Karpas-422 (cell line): ENCODE measurements at regions not wholly inside any gene's neighbourhood (a gene's known extent, or its start where the extent isn't known, plus 50 kb on each side); places are given as distances from the start of the nearest gene placed in this dataset.

ENCODE experiments used
- DNase-seq: peaks from one replicate; pipeline ENCODE4 v3.0.0-alpha.2; 2015
- H2AFZ ChIP-seq: fragments of 200-600 bp; sonication (generic); 2 replicates; pipeline ENCODE4 v1.6.1; 2014; ENCODE audit warnings: antibody characterized with exemption, low read length, mixed read lengths
- H3K27ac ChIP-seq: fragments of 200-600 bp; sonication (generic); 2 replicates; pipeline ENCODE4 v1.5.1; 2014; ENCODE audit warnings: mild to moderate bottlenecking, low read length, moderate library complexity
- H3K27me3 ChIP-seq: fragments of 200-600 bp; sonication (generic); 2 replicates; pipeline ENCODE4 v1.6.1; 2014; ENCODE audit warnings: low read length, mixed read lengths
- H3K36me3 ChIP-seq: fragments of 200-600 bp; sonication (generic); 2 replicates; pipeline ENCODE4 v1.6.1; 2014; ENCODE audit warnings: low read length, mixed read lengths; ENCODE audit not compliant: insufficient read depth
- H3K4me1 ChIP-seq: fragments of 200-600 bp; sonication (generic); 2 replicates; pipeline ENCODE4 v1.6.1; 2014; ENCODE audit warnings: mild to moderate bottlenecking, low read length, mixed read lengths
- H3K4me2 ChIP-seq: fragments of 200-600 bp; sonication (generic); 2 replicates; pipeline ENCODE4 v1.6.1; 2014; ENCODE audit warnings: low read length, low read depth, mild to moderate bottlenecking; ENCODE audit not compliant: poor library complexity, severe bottlenecking
- H3K4me3 ChIP-seq: fragments of 200-600 bp; sonication (generic); 2 replicates; pipeline ENCODE4 v1.5.1; 2014; ENCODE audit warnings: mild to moderate bottlenecking, antibody characterized with exemption, low read length, mixed read lengths
- H3K79me2 ChIP-seq: fragments of 200-600 bp; sonication (generic); 2 replicates; pipeline ENCODE4 v1.6.1; 2014; ENCODE audit warnings: mild to moderate bottlenecking, low read length, mixed read lengths
- H3K9ac ChIP-seq: fragments of 200-600 bp; sonication (generic); 2 replicates; pipeline ENCODE4 v1.6.0; 2014; ENCODE audit warnings: low read length
- H3K9me2 ChIP-seq: fragments of 200-600 bp; sonication (generic), shearing (Covaris generic); replicated peaks from 2 replicates; pipeline ENCODE4 v1.6.0; 2014; ENCODE audit warnings: mild to moderate bottlenecking, low read length, moderate library complexity; ENCODE audit not compliant: insufficient read depth
- H3K9me3 ChIP-seq: fragments of 300-700, 200-600 bp; sonication (generic); 2 replicates; pipeline ENCODE4 v1.6.1; 2014; ENCODE audit warnings: low read length, mixed read lengths
- H4K20me1 ChIP-seq: fragments of 200-600 bp; sonication (generic); 2 replicates; pipeline ENCODE4 v1.6.1; 2014; ENCODE audit warnings: mild to moderate bottlenecking, antibody characterized with exemption, low read length, low read depth; ENCODE audit not compliant: insufficient read depth

DNA sequence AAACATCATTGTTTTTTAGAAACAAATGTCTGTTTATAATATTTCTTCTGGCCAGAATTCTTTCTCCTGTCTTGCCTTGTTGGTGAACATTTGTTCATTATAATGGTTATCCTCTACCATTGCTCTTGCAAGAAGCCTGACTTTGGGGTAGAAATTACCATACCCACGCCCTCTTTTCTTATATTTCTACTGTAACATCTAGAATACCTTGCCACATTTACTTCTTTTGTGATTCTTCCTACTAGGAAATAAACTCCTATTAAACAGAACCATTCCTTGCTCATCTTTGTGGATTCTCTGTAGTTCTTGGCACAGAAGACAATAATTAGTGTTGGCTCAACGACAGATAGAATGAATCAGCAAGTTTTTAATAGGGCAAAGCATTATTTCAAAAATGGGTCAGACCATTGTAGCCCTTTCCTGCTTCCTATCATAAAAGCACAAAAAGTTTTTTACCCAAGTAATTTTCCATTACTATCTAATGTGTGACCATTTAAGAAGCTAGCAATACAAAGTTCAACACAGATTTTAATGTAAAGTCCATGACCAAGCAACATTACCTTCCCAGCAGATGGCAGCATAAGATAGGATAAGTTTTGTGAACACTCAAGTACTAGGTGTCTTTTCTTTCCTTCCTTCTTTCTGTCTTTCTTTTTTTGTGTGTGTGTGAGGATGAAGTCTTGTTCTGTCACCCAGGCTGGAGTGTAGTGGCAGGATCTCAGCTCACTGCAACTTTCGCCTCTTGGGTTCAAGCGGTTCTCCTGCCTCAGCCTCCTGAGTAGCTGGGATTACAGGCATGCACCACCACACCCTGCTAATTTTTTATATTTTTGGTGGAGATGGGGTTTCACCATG, 270.4 kb downstream of the HGF start:
- no peaks in the 10 kb centered on the region for H3K9me2 ChIP-seq
- H3K4me3 ChIP-seq: no peak overlapping the region
- H3K79me2 ChIP-seq: no peaks in the 10 kb centered on the region
- no peak overlapping the region for H2AFZ ChIP-seq
- no peak overlapping the region for H3K27ac ChIP-seq
- H4K20me1 ChIP-seq: no peaks in the 10 kb centered on the region
- H3K4me1 ChIP-seq: no peaks in the 10 kb centered on the region
- no peaks in the 10 kb centered on the region for H3K9me3 ChIP-seq
- H3K9ac ChIP-seq: no peak overlapping the region
- H3K36me3 ChIP-seq: no peaks in the 10 kb centered on the region
- no peak overlapping the region for H3K4me2 ChIP-seq
- H3K27me3 ChIP-seq: no peaks in the 10 kb centered on the region
- peak; percentile 81 for DNase-seq

DNA sequence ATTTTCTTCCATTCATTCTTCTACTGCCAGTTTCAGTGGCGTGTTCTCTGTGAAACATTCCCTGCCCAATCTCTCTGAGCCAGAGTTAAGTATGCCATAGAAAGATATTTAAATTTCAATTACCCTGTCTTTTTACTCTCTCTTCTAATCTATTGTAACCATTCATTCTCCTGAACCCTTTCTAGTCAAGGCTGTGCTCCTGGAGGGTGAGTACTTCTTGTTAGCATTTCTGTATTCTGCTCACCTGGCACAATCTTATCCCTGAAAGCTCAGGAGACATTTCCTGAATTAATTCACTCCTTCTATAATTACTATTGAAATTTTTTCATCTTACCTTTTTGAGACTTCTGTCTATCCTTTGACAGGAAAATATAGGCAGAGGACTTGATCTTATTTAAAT, 271.7 kb downstream of the HGF start:
- Histone ChIP-seq H3K4me1 (no peaks in the 10 kb centered on the region), H3K27me3 (no peaks in the 10 kb centered on the region), H3K4me3 (no peak overlapping the region), H3K79me2 (no peaks in the 10 kb centered on the region), H3K9me2 (no peaks in the 10 kb centered on the region), H3K9ac (no peak overlapping the region), H2AFZ (no peak overlapping the region), H3K36me3 (no peaks in the 10 kb centered on the region), H3K27ac (no peak overlapping the region), H3K4me2 (no peak overlapping the region), H4K20me1 (no peaks in the 10 kb centered on the region), H3K9me3 (no peaks in the 10 kb centered on the region)
- no peak for DNase-seq

DNA sequence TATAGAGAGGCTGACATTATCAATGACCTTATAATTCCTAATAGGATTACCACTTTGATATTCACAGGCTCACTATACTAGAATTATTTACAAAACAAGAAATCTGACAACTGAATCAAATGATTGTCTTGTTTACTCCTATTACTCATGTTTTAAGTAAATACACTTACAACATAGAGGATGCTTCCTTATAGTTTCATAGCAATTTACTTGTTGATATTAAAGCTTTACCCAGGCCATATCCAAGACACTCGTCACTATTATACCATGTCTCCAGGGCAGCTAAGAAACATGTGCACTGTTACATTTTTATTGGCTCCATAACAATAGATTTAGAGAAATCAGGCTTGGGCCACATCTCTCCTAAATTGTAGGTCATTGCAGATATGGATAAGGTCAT, 276.9 kb downstream of the HGF start:
- no peaks in the 10 kb centered on the region for H3K36me3 ChIP-seq
- H3K4me1 ChIP-seq: no peaks in the 10 kb centered on the region
- no peak overlapping the region for H2AFZ ChIP-seq
- H3K27ac ChIP-seq: no peak overlapping the region
- H3K79me2 ChIP-seq: no peaks in the 10 kb centered on the region
- peaks cover 13% of the 10 kb centered on the region; the same call in 1 of the 2 replicates for H3K9me3 ChIP-seq
- H3K27me3 ChIP-seq: no peaks in the 10 kb centered on the region
- no peak overlapping the region for H3K9ac ChIP-seq
- DNase-seq: no peak
- no peak overlapping the region for H3K4me2 ChIP-seq
- no peaks in the 10 kb centered on the region for H3K9me2 ChIP-seq
- no peaks in the 10 kb centered on the region for H4K20me1 ChIP-seq
- H3K4me3 ChIP-seq: no peak overlapping the region

DNA sequence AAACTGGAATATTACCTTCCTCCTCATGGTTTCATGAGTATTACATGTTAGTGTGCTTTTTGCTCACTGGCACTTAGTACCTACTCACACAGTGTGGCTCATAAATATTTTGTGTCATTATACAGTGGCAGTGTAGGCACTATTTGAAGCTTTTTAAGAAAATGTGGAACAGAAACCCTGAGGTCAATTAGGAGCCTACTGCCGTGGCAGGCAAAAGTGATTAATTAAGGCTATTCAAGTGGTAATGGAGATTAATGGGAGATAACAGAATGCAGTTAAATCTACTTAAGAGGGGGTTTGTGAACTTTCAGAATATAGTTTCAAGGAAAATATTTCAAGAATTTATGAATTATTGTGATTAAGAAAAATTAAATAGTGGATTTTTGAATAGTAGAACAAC, 277.6 kb downstream of the HGF start:
- H3K27me3 ChIP-seq: no peaks in the 10 kb centered on the region
- no peaks in the 10 kb centered on the region for H3K9me2 ChIP-seq
- H4K20me1 ChIP-seq: no peaks in the 10 kb centered on the region
- no peak overlapping the region for H3K4me3 ChIP-seq
- no peaks in the 10 kb centered on the region for H3K79me2 ChIP-seq
- H2AFZ ChIP-seq: no peak overlapping the region
- no peak overlapping the region for H3K4me2 ChIP-seq
- H3K4me1 ChIP-seq: no peaks in the 10 kb centered on the region
- H3K9me3 ChIP-seq: peaks cover 13% of the 10 kb centered on the region; the same call in 1 of the 2 replicates
- no peak overlapping the region for H3K9ac ChIP-seq
- H3K27ac ChIP-seq: no peak overlapping the region
- DNase-seq: no peak
- H3K36me3 ChIP-seq: no peaks in the 10 kb centered on the region

DNA sequence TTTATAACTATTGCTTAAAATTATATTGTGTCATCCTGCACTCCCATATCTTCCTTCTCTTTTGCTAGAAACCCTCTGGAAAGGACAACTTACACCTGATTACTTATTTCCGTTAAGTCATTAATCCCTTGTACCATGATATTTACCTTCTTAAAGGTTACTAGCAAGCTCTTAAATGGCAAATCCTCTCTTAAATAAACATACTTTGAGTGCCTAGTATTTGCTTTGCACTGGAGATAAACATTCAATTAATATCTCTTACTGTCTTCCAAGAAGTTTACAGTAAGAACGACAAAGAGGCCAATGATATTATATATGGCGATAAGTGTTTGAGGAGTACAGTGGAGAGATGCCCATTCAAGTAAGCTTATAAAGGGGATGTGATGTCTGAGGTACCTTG, 278.3 kb downstream of the HGF start:
- Histone ChIP-seq H3K4me3 (no peak overlapping the region), H3K9ac (no peak overlapping the region), H3K9me3 (peaks cover 13% of the 10 kb centered on the region; the same call in 1 of the 2 replicates), H3K36me3 (no peaks in the 10 kb centered on the region), H3K4me1 (no peaks in the 10 kb centered on the region), H2AFZ (no peak overlapping the region), H3K27ac (no peak overlapping the region), H3K79me2 (no peaks in the 10 kb centered on the region), H3K4me2 (no peak overlapping the region), H3K27me3 (no peaks in the 10 kb centered on the region), H3K9me2 (no peaks in the 10 kb centered on the region), H4K20me1 (no peaks in the 10 kb centered on the region)
- no peak for DNase-seq

DNA sequence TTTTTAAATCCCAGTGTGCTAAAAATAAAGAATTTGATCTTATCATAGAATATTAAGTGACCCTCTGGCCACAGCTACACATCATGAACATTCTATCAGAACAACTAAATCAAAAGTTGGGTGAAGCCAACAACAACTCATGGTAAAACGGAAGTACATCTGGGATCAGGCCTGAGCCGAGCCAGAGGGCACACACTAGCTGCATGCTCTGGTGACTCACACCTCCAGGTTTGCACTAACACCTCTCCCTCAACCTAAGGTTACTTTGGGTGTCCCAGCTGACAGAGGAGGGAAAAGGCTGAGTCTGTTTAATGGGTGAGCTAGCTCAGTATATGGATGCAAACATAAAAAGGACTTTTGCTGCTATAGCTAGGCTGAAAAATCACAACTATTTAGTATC, 281.6 kb downstream of the HGF start:
- Histone ChIP-seq H2AFZ (no peak overlapping the region), H3K4me3 (no peak overlapping the region)
- no peak for DNase-seq

DNA sequence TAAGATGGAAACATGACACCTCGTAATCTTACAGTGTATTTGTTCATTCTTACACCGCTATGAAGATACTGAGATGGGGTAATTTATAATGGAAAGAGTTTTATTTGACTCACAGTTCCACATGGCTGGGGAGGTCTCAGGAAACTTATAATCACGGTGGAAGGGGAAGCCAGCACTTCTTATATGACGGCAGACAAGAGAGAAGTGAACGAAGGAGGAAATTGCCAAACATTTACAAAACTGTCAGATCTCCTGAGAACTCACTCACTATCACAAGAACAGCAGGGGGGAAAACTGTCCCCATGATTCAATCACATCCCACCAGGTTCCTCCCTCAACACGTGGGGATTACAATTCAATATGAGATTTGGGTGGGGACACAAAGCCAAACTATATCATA, 282.3 kb downstream of the HGF start:
- H3K27ac ChIP-seq: no peak overlapping the region
- peaks cover 13% of the 10 kb centered on the region; the same call in 1 of the 2 replicates for H3K9me3 ChIP-seq
- no peak for DNase-seq
- H3K9me2 ChIP-seq: no peaks in the 10 kb centered on the region
- H3K4me1 ChIP-seq: no peaks in the 10 kb centered on the region
- no peak overlapping the region for H3K4me2 ChIP-seq
- no peaks in the 10 kb centered on the region for H4K20me1 ChIP-seq
- H3K4me3 ChIP-seq: no peak overlapping the region
- H2AFZ ChIP-seq: no peak overlapping the region
- no peaks in the 10 kb centered on the region for H3K27me3 ChIP-seq
- H3K9ac ChIP-seq: no peak overlapping the region
- no peaks in the 10 kb centered on the region for H3K36me3 ChIP-seq
- no peaks in the 10 kb centered on the region for H3K79me2 ChIP-seq

More for the DNA sequence above, 281.6 kb downstream of the HGF start:
- H3K9me2 ChIP-seq: no peaks in the 10 kb centered on the region
- H3K79me2 ChIP-seq: no peaks in the 10 kb centered on the region
- no peaks in the 10 kb centered on the region for H3K27me3 ChIP-seq
- no peak overlapping the region for H3K9ac ChIP-seq
- no peaks in the 10 kb centered on the region for H4K20me1 ChIP-seq
- H3K9me3 ChIP-seq: peaks cover 13% of the 10 kb centered on the region; the same call in 1 of the 2 replicates
- H3K4me1 ChIP-seq: no peaks in the 10 kb centered on the region
- no peak overlapping the region for H3K4me2 ChIP-seq
- no peaks in the 10 kb centered on the region for H3K36me3 ChIP-seq
- no peak overlapping the region for H3K27ac ChIP-seq

DNA sequence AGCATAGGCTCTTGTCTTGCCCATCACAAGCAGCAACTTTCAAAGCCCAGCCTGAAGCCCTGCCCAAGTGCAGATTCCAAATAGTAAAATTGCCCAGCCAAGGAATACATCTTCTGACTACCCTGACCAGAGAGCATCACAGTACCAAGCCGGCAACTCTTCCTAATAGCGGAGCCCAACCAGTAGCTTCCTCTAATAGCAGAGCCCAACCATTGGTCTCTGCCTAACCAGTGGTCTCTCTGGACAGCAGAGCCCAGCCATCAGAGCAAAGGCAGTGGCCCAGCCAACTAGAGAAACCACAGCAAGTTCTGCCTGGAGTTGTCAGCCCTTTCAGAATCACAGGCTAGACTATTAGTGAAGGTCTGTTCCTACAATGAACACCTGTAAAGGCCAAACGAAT, 285.6 kb downstream of the HGF start:
- H3K4me2 ChIP-seq: no peak overlapping the region
- H3K27ac ChIP-seq: no peak overlapping the region
- DNase-seq: no peak
- H3K9me3 ChIP-seq: no peaks in the 10 kb centered on the region
- no peaks in the 10 kb centered on the region for H3K4me1 ChIP-seq
- H3K9me2 ChIP-seq: no peaks in the 10 kb centered on the region
- no peaks in the 10 kb centered on the region for H3K79me2 ChIP-seq
- H3K36me3 ChIP-seq: no peaks in the 10 kb centered on the region
- no peak overlapping the region for H3K4me3 ChIP-seq
- no peaks in the 10 kb centered on the region for H3K27me3 ChIP-seq
- H2AFZ ChIP-seq: no peak overlapping the region
- no peaks in the 10 kb centered on the region for H4K20me1 ChIP-seq
- no peak overlapping the region for H3K9ac ChIP-seq
